ENCODE measurements at regions not wholly inside any gene's neighbourhood (a gene's known extent, or its start where the extent isn't known, plus 50 kb on each side); places are given as distances from the start of the nearest gene placed in this dataset.

DNA sequence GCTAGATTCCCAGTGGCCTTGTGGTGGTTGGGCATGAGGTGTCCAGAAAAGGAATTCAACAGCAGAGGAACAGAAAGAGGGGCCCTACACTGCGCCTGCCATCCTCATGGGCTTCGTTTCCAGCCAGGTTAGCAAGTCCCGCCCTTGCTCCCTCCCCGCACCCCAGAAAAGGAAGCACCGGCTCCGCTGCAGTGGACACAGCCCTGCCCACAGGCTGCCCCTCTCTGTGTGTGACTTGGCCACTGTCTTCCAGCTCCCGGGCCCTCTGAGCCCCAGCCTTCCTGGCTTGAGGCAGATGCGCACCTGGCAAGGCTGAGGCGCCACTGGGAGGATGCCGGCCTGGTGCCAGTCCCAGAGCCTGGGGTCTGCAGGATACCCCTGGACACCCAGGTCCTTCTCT, 305.0 kb upstream of the IRX4 start:
- TF ChIP-seq EZH2 (IDR thresholded peaks at IDR 0.05; ENCODE audit: borderline replicate concordance, low read length): no peak
- TF ChIP-seq, protein P1, sequence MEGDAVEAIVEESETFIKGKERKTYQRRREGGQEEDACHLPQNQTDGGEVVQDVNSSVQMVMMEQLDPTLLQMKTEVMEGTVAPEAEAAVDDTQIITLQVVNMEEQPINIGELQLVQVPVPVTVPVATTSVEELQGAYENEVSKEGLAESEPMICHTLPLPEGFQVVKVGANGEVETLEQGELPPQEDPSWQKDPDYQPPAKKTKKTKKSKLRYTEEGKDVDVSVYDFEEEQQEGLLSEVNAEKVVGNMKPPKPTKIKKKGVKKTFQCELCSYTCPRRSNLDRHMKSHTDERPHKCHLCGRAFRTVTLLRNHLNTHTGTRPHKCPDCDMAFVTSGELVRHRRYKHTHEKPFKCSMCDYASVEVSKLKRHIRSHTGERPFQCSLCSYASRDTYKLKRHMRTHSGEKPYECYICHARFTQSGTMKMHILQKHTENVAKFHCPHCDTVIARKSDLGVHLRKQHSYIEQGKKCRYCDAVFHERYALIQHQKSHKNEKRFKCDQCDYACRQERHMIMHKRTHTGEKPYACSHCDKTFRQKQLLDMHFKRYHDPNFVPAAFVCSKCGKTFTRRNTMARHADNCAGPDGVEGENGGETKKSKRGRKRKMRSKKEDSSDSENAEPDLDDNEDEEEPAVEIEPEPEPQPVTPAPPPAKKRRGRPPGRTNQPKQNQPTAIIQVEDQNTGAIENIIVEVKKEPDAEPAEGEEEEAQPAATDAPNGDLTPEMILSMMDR (IDR thresholded peaks at IDR 0.05; ENCODE audit: low read length): no peak

Data from OCI-LY1 (cell line).